CD4-positive, alpha-beta T cell treated with Interleukin-6 at 100 ng/mL for 8 hours (primary cell): ENCODE measurements at regions not wholly inside any gene's neighbourhood (a gene's known extent, or its start where the extent isn't known, plus 50 kb on each side); places are given as distances from the start of the nearest gene placed in this dataset.
"Not testable (repeated sequence)": the region's sequence is repeated elsewhere in the genome, so short reads cannot be mapped to it uniquely, and the experiment has no call there.

Experiments
- DNase-seq: peaks from one replicate; pipeline ENCODE4 v3.0.0-alpha.2; 2020; ENCODE audit warnings: mixed read lengths, low spot score

DNA sequence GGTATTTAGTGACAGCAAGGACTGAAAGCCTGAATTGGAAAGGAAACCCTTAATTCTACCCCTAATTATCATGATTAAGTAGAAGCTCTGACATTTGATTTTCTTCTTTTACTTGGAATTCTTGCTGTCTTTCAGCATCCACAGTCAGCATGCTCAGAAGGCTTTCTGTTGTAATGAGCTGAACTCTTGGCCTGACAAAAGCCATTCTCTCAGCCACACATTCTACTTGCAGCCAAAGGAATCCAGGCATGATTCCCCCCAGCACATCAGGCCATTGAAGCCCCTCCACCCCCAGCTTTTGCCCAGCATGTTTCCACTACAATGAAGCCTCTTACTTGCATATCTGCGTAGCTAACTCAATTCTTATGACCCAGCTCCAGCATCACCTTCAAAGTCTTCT is 94.3 kb upstream of the FRMD4A start:
- no peak for DNase-seq

DNA sequence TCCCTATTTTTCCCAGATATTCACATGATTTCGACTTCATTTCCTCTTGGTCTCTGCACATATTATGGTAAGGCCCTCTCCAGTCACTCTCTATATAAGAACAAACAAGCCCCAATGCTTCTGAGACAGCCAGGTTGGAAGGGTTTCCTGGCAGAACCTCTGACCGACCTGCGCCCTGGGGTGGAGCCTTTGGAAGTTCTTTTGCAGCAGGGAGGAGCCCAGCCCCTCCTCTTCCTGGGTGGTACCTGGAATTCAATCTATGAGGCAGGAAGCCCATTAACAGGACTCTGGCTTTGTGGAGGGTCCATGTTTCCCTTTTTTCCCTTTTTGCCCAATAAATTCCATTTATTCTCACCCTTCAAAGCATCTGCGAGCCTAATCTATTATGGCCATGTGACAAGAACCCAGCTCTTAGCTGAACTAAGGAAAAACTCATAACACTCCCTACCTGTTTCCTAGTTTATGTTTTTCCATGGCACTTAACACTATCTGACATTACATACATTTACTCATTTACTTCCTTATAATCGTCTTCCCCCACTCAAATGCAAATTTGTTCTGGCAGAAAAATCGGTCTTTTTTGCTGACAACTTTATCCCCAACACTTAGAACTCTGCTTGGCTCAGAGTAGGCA is 92.5 kb upstream of the FRMD4A start:
- DNase-seq, result no peak

DNA sequence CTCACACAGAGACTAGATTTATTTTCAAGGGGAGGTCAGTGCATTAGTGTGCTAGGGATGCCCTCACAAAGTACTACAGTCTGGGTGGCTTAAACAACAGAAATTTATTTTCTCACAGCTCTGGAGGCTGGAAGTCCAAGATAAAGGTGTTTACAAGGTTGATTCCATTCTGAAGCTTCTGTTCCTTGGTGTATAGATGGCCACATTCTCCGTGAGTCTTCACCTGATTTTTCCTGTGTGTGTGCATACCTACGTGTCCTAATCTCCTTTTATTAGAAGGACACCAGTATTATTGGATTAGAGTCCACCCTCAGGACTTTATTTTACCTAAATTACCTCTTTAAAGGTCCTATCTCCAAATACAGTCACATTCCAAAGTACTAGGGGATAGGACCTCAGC is 91.7 kb upstream of the FRMD4A start:
- no peak for DNase-seq

DNA sequence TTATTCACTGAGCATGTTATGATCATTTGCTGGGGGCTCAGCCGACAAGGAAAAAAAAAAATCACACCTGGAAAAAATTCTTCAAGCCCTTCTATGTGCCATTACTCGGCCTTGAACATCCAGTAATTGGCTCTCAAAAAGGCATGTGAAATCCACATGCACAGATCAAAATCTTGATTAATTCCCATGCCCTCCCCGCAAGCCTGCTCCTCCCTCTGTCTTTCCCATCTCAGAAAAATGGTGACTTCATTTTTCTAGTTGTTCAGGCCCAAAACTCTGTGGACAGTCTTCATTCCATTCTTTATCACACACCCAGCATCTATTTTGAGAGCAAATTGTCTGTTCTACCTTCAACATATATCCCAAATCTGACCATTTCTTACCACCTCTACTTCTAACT is 91.2 kb upstream of the FRMD4A start:
- DNase-seq, result no peak

DNA sequence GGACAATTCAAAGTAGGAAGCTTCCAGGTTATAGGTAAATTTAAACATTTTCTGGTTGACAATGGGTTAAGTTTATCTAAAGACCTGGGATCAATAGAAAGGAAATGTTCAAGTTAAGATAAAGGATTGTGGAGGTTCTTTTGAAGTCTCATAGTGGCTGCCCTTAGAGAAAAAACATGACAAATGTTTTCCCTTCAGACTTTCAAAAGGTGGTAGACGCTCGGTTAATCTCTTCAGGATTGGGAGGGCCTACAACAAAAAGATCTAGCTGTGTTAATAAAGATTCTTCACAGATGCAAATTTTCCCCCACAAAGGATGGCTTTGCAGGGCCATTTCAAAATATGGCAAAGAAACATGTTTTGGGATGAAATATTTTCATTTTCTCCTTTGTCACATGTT is 86.6 kb upstream of the FRMD4A start:
- not testable (repeated sequence) for DNase-seq

DNA sequence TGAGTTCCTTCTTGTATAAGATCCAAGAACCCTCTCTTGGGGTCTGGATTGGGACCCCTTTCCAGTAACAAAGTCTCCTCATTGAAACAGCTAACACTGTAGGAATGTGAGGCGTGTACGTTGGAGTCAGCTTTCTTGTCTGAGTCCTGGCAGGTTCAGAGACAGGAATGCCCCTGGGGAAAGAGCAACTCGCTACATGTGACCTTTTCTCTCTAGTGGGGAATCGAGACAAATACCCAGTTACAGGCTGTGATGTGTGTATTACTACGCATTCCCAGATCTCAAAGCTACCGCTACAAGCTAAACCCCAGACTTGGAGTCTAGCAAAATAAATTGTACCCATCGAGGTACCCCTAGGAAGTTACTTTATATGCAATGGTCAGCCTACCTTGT is 85.6 kb upstream of the FRMD4A start:
- DNase-seq, result no peak

DNA sequence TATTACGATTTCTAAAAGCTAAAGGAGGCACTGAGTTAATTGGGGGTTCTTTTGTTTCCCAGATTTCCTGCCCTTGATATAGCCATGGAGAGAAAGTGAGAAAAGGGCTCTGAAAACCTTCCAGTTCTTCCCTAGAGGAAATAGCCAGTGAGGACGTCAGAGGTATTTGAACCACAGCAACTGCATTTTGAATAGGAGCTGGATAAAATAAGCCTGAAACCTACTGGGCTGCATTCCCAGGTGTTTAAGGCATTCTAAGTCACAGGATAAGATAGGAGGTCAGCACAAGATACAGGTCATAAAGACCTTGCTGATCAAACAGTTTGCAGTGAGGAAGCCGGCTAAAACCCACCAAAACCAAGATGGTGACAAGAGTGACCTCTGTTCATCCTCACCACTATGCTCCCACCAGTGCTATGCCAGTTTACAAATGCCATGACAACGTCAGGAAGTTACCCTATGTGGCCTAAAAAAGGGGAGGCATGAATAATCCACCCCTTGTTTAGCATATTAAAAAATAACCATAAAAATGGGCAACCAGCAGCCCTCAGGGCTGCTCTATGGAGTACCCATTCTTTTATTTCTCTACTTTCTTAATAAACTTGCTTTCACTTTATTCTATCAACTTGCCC is 85.1 kb upstream of the FRMD4A start:
- DNase-seq, result no peak

DNA sequence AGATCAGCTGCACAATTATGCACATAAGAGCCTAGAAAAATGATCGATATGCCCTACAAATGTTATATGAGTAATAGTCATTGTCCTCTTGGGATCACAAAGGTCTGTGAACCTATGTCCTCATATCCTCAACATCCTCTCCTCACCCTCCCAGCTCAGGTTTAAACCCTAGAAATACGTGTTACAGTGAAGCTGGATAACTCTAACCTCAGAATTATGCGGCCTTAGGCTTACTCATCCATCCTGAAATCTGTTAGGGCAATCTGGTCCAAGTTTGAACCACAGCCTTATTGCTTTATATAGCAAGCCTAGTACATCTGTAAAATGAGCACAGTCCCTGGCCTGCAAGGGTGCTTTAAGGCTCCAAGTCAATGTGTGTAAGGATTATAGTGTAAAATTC is 84.2 kb upstream of the FRMD4A start:
- DNase-seq, result no peak

DNA sequence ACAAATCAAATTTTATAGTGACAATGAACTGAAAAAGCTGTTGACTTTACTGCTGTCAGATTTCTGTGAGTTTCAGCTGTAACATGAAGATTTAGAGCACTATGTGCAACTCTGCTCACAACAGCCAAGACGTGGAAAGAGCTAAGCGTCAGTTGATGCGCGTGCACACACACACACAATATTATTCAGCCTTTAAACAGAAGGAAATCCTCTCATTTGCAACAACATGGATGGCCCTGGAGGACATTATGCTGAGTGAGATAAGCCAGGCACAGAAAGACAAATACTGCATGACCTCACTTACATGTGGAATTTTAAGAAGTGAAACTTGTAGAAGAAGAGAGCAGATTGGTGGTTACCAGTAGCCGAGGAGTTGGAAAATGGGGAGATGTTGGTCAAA is 82.8 kb upstream of the FRMD4A start:
- no peak for DNase-seq

DNA sequence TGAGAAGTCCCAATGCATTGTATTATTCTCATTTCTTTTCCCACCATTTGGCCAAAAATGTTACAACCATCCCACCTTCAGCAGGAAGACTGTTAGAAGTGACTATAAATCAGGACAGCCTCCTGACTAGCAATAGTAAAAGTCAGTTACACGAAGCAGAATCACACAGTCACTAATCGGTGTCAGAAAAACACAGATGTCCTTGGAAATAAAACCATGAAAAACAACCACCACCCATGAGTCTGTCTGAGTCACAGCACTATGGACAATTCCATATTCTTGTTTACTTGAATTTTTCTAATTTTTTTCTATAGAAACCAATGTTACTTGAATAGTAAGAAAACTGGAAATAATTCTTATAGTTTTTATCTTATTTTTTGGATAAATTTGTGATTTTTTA is 81.9 kb upstream of the FRMD4A start:
- DNase-seq, result no peak

DNA sequence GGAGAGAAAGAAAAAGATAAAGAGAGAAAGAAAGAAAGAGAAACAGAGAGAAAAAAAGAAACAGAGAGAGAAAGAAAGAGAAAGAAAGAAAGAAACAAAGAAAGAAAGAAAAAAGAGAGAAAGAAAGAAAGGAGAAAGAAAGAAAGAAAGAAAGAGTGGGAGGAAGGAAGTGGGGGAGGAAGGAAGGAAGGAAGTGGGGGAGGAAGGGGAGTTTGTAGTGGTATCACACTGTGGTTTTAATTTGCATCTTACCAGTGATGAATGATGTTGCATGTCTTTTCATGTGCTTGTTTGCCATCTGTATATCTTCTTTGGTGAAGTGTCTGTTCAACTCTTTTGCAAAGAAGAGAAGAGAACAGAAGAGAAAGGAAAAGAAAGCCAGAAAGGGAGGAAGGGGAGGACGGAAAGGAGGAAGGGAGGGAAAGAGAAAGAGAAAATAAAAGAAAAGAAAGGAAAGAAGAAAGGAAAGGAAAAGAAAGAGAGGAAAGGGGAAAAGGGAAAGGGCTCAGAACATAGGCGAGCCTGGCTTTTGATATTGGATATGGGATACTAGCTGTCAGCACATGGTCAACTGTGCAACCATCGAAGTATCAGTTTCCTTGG is 79.2 kb upstream of the FRMD4A start:
- DNase-seq, result no peak

DNA sequence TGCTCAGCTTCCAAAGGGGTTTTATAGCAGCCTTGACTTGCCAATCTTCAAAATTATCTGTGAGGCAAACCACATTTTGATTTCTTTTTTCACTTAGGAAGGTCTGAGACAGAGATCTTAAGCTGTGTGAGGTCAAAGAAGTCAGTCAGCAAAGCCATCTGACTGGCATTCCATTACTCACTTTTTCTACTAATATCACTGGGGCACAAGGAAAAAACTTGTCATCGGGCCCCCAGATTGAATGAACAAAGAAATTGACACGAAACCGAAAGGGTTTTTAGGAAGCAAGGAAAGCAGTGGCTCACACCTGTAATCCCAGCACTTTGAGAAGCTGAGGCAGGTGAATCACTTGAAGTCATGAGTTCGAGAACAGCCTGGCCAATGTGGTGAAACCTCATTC is 78.5 kb upstream of the FRMD4A start:
- no peak for DNase-seq

DNA sequence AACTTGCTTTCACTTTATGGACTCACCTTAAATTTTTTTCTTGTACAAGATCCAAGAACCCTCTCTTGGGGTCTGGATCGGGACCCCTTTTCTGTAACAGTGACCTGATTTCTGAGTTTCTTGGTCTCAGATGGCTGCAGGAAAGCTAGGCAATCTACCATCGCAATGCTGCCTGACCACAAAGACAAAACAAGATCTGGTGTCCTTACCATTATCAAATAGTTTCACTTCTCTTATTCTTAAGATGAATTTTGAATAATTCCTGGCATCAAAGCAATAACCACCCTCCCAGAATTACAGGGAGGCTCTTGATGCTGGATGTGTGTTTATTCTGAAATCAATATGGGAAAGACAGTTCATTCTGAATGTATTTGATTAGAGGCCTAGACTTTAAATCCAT is 77.4 kb upstream of the FRMD4A start:
- no peak for DNase-seq

DNA sequence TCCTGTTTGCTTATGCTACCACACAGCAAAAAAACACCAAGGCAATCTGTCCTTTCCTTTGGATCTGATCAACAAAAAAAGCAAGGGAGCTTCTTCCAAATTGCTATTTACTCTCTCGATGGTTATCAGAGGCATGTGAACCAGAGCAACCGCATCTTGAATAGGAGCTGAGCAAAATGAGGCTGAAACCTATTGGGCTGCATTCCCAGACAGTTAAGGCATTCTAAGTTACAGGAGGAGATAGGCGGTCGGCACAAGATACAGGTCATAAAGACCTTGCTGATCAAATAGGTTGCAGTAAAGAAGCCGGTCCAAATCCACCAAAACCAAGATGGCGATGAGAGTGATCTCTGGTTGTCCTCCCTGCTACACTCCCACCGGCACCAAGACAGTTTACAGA is 76.8 kb upstream of the FRMD4A start:
- DNase-seq, result no peak

DNA sequence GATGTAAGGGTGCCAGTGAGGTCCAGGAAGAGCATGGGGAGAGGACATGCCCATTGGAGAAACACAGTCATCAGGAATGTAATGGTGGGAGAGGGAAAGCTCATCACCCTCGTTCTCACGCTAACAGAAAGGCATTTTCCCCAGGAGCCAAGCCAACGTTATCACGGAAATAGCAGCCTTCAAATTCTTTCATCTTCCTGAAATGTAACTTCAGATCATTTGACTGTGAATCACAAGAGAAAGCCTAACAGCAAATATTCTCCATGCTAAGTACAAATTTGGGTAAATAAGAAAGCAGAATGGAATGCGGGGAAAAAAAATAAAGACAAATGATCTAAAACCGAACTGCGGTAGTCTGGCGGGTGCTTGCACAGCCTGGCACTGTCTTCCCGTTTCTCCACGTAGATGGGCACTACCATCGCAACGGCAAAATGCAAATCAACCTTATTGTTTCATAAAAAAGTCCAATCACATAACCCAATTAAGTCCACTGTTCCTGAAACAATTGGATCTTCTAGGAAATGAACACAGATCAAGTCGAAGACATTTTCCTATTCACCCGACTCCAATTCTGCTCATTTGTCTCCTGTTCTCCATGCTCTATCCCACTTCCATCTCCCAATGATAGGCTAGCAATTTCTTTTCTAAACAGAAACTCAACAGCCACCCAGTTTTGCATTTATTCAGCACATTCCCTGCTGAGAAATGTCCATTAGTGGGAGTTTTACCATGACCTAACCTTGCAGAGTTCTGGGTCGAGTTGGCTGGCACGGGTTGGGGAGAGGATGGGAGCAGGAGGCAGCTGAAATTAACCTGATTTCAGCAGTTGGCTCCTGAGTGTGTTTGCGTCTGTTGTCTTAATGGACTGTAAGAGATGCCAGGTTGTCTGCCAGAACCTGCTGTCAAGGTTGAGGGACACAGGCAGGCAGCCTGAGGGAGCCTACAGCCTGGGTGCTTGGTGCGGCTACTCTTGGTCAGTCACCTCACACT is 74.6 kb upstream of the FRMD4A start:
- no peak for DNase-seq

DNA sequence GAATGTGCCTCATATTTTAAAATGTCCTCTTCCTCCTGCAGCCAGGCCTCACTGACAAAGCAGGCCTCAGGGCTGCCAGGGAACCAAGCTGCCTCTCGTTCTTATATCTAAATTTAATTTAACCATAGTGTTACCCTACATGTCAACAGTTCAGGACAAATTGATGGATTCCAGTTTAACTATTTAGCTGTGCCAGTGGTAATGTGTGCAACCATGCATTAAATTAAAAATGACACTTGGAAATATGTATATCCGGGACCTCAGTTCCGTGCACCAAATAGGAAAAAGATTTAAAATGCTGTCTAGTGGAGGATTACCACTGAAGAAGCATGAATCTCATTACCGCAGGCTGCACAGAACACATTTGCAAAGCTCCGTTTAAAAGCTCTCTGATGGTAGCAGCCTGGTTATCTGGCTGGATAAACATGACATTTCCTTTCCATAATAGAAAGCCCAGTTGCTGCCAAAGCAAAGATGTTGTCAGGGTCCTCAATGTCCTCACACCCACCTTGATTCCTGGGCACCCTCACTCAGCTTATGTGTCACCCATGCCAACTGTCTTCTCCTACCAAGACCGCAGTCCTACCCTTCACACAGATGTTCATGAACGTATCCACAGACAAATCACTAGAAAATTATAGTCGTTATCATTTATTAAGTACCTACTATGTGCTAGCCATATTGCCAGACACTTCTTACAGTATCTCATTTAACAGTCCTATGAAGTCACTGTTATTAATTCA is 73.3 kb upstream of the FRMD4A start:
- DNase-seq, result no peak

DNA sequence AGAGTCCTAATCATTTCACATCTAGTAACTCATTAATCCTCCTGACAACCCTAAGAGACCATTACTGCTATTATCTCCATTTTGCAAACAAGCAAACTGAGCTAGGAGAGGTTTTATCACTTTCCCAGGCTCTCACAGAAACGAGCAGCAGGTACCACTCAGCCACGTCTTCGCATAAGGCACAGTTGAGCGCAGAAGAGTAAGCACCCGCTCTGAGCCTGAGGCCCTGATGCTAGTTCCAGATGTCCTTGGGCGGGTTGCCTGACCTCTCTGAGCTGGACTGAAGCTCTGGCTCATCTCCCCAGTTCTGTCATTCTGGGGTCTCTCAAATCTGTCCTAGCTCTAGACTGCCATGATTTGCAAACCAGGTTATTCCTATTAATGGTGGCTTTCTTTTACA is 72.6 kb upstream of the FRMD4A start:
- no peak for DNase-seq

DNA sequence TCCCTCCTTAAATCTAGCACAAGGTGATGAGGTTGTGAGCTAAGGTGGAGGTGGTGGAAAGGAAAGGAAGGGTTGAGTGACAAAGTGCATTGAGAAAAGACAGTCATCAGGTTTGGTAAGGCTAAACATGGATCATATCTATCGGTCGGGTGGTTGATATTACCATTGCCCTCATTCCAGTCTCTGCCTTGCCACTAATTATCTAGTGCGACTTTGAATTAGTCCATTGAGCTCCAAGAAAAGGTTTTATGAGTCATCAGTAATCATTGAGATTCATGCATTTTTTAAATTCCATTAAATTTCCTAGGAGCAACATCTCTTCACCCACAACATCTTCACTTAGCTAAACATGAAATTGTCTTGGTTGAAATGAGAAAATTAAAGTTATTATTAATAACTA is 68.9 kb upstream of the FRMD4A start:
- DNase-seq, result no peak

DNA sequence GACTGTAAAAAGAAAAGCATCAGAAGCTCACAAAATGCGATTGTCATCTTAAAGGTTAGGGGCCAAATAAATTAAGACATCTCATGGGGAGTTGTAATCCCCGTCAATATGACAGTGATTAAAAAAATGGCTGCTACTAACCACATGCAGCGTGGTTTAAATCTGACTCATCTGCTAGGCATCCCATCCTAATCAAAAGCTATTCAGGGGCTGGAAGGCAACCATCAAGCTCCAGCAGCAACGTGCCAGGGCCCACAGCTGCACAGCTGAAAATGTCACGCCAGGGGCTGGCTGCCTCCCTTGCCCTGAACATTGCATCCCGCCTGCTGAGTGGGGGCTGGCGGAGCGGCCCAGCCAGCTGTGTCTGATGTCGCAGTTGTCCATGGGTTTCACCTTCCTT is 66.3 kb upstream of the FRMD4A start:
- no peak for DNase-seq

DNA sequence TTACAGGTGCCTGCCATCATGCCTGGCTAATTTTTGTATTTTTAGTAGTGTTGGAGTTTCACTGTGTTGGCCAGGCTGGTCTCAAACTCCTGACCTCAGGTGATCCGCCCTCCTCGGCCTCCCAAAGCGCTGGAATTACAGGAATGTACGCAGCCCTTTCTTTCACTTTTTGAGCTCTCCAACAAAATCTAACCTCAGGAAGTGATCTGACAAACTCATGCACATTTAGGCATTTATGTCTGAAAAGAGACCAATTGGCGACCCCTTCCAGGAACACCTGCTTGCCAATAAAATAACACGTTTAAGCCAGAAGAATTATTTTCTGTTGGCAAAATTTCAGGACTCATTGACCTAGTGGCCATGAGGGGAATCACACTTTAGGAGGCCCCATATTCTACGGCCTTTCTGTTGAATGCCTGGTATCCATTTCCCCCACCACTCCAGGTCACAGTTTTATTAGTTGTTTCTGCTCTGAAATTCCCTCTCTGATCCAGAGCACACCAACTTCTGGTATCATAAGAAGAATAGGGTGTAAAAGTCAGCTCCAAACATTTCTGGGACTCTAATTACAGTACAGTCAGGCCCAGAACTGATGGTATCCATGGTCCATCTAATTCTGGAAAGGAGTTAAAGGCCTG is 65.8 kb upstream of the FRMD4A start:
- no peak for DNase-seq

DNA sequence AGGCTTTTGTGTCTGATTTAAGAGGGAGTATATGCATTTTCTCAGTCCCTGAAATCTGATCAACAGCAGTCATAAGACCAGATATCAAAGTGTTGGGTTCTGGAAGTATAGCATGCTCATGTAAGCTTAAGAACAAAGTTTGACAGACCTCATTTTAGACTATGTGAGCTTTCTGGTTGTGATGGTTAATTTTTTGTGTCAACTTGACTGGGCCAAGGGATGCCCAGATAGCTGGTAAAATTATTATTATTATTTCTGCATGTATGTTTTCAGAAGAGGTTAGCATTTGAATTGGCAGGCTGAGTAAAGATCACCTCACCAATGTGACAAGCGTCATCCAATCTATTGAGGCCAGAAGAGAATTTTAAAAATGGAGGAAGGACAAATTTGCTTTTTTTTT is 63.5 kb upstream of the FRMD4A start:
- DNase-seq, result no peak

DNA sequence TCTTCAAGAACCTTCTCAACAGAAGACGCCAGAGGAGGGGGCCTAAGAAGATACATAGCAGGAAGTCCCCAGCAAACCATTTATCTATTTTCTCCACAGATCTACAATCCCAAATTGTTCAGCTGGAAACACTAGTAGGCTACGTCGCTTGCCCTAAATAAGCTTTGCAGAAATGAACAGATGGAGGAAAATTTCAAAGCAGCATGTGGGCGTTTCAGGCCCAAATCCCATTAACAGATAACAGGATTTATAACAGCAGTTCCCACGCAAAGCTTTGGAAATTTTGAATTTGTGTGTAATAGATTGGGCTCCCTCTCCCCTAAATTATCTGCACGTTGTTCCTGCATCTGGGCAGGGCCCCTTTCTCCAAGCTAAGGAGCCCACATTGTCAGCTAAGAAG is 60.6 kb upstream of the FRMD4A start:
- no peak for DNase-seq
